ENCODE measurements at regions not wholly inside any gene's neighbourhood (a gene's known extent, or its start where the extent isn't known, plus 50 kb on each side); places are given as distances from the start of the nearest gene placed in this dataset.
"Not testable (repeated sequence)": the region's sequence is repeated elsewhere in the genome, so short reads cannot be mapped to it uniquely, and the experiment has no call there.

DNA sequence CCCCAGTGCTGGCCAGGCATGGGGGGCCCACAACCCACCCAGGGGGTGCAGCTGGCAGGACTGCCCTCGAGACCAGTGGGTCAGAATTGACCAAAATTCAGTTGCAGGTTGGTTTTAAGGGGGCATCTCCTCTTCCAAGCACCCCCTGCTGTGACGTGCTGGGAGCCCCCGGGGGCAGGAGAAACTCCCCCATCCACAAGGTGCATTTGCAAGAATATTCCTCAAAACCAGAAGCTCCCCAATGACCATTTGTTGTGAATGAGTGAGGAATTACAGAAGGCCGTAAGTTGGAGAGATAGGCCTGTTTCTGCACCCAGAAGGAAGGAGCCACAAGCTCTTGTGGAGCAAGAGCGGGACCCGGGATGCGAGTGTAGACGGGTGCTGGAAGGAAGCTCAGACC, 414.5 kb downstream of the BRD1 start:
- DNase-seq (ENCODE audit: low read depth) = no peak

DNA sequence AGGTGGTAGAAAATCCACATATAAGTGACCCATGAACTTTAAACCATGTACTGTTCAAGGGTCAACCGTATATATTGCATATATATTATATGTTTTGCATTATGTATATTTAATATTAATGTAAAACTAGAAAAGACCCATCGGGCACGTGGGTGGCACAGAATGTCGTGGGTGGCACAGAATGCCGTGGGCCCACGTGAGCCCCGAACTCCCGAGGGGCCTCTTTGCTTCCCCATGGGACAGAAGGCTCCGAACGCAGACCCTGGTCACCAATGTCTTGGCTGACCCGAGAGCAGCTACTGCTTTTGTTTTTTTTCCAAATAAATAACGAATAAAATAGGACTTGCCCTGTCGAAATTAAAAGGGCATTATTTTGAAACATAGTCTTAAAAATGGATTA, 415.4 kb downstream of the BRD1 start:
- DNase-seq (ENCODE audit: low read depth) = no peak

DNA sequence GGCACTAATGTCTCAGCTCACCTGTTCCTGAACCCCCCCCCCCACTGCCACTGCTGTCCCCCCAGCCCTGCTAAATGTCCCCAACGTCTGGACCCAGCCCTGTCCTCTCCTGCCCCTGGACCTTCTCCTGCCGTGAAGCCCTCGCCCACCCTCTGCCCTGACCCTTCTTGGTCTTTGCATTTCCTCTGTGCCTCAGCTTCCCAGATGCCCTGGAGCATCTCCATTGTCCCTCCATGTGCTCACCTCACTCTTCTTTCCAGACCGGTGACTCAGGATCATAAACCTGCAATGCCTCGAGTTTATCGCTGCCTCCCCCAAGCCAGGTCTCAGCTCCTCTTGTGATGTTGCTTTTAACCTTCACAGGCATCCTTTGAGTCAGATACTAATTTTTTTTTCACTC, 416.4 kb downstream of the BRD1 start:
- DNase-seq (ENCODE audit: low read depth) = no peak

DNA sequence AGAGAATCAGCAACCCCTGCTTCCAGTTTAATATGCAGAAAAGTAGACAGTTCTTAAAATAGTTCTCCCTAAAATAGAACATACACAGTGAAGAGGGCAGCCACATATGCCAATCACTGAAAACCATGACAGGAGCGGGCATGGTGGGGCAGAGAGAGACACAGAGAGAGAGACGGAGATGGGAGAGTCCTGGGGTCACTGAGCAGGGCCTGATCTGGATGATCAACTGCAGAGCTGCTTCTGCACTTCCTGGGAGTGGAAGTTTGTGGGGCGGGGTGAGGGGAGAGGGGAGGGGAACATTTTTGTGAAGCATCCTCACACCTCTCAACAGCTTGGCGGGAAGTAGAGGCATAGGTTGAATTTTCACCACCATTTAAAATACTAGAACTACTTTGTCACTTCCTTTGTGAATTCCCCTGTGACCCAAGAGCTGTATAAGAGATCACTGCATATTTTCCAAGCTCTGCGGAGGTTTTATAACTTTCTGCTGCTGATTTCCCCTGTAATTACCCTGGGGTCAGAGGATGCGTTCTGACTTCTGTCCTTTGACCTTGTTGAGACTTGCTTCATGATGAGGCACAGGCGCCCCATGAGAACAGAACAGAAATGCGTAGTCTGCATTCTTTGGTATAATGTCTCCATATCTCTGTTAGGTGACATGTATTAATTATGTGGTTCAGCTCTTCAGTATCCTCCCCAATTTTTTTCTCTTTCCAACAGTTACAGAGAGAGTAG, 419.4 kb downstream of the BRD1 start:
- no peak for DNase-seq (ENCODE audit: low read depth)

DNA sequence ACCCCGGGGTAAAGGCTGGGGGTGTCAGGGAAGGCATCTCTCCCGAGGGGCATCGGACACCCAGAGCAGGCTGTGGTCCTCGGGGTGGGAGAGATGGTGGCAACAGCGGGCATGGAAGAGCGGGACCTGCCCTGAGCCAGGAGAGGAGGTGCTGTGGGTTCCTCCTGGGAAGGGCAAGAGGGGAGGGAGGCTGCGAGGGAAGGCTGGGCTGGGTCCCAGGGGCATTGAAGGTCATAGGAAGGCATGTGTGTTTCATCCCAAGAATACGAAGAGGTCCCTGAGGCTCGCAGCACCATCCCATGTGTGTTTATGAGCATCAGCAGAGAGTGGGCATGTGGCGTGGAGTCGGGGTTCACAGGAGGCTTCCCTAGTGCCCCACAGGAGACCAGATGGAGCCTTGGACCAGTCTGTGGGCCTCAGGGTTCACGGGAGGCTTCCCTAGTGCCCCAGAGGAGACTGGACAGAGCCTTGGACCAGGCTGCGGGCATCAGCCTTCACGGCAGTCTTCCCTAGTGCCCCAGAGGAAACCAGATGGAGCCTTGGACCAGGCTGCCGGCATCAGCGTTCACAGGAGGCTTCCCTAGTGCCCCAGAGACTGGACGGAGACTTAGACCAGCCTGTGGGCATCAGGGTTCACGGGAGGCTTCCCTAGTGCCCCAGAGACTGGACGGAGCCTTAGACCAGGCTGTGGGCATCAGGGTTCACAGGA, 420.6 kb downstream of the BRD1 start:
- DNase-seq (ENCODE audit: low read depth) = no peak

DNA sequence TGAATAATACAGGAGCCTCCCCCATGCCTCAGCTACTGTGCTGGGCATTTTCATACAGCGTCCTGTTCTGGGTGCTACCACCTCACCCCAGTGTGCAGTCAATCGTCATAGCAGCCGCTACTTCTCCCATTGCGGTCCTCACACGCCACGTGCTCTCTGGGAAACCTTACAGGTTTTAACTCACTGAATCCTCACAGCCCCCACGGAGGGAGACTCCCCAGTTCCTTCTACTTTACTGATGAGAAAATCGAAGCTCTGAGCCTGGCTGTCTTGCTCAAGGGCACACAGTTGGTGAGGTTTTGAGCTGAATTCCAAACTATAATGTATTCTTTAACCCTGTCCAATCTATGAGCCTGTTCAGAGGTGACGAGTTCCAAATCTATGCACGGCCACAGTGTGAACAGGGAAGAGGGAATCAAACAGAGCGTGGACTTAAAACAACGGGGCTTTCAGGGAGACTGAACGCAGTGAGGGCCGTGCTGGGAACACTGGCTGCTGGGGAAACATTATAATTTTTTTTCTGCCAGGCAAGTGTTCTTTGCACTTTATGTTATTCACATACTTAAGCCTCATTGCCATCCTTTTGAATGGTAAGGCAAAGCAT, 421.5 kb downstream of the BRD1 start:
- no peak for DNase-seq (ENCODE audit: low read depth)

DNA sequence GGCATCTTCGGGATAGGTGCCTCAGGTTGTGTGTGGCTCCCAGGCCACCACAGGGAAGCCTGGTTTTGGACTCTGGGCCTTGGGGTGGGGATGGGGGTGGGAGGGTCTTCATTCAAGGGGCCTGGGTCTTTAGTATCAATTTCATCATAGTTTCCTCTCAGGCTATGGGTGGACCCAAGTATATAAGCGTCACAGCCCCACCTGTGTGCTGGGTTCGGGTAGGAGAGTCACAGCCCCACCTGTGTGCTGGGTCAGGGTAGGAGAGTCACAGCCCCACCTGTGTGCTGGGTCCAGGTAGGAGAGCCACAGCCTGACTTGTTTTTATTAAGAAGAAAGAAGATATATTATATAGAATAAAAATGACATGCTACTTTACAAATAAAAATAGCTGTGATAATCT, 422.1 kb downstream of the BRD1 start:
- DNase-seq (ENCODE audit: low read depth) = no peak

DNA sequence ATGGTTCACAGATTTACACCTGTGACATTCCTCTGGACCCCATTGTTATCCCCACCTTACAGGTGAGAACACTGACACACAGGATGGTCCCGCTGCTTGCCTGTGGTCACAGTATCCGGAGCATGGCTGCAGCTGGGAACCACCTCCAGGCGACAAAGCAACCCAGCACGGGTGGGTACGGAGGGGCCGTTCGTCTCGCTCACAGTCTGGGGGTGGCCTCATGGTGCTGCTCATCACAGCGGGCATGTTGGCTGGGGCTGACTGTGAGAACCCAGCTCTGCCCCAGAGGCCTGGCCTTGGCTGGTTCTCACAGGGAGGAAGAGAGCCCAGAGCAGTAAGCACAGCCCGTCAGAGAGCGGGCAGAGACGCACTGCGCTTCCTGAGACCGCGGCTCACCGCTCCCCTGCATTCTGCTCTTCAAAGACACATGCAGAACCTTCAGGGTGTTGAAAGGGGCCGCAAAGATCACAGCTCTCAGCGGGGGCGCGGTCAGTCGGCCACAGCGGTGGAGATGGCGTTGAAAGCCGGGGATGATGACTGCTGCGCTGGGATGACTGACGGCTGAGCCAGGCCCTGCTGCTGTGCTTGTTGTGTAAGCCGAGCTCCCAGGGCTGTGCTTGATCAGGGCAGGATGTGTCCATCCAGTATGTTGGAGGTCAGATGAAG, 423.0 kb downstream of the BRD1 start:
- DNase-seq (ENCODE audit: low read depth) = no peak

DNA sequence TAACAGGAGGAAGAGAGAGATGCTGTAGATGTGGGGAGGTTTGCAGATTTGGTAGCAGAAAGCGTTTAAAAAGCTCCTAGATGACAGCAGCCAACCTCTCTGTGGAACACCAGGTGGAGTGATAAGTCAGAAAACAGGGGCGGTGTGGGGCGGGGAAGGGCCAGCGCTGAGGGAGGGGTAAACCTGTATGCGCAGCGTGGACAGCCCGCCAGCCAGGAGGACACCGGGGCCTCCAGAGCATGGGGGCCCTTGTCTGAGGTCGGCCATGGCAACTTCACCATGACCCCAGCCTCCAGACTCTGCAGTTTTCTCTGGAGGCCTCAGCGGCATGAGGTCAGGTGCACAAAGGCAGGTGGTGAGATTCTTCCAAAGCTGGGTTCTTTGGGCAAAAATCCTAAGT, 423.7 kb downstream of the BRD1 start:
- no peak for DNase-seq (ENCODE audit: low read depth)

DNA sequence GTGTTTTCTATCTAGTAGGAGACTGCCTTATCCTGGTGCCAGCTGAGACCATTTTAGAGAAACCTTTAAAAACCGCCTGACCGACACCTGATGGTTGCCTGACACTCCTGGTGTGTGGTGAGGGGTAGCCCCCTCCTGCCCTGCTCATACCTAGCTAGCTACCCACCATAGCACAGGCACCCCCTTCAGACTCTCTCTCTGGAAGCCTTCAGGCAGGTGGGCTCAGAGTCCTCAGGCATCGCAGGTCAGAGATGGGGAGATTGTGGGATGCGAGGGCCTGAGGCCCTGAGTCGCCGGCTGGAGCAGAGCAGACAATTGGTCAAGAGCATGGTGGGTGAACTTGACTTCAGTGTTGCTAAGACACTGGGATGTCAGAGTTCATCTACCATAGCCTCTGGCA, 424.6 kb downstream of the BRD1 start:
- DNase-seq (ENCODE audit: low read depth) = no peak

DNA sequence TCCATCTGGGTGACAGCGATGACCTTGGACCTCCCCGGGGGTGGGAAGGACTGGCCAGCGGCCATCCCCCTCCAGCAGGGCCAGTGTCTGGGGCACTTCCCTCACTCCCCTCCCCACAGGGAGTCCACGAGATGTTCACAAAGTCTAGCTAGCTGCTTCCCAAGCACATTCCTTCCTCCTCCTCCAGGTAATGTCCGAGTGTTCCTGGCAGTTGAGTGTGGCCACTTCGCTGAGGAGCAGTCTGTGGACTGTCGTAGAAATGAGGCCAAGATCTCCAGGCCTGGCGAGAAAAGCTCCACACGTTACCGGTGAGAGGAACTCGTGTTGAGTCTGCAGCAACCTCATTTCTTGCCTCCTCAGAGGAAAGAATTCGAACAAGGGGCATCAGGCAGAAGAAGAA, 425.5 kb downstream of the BRD1 start:
- no peak for DNase-seq (ENCODE audit: low read depth)

DNA sequence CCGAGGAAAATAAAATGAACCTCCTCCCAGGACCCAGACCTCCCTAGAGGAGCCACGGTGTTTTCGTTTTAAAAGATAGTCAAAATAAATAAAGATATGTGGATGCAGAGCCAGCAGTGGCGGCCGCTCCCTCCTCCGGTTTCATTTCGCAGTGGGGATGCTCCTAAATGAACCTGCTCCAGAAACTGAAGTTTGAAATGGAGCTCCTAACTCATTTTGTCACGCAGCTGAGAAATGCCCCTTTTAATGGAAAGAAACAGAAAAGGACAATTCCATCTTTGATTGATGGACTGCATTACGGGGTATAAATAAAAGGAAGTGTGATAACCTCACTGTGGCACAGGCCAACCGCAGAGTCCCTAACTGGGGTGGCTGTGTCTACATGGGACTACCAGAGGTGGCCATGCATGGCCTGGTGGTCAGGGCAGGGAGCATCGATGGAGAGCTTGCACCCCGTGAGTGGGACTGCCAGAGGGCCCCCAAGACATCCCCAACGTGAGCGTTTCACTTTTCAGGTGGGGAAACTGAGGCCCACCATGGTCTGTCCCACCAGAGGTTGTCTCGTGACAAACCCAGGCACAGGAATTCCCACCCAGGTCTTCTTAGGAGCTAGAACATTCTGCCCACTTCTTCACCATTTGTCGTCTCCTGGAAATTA, 426.6 kb downstream of the BRD1 start:
- no peak for DNase-seq (ENCODE audit: low read depth)

DNA sequence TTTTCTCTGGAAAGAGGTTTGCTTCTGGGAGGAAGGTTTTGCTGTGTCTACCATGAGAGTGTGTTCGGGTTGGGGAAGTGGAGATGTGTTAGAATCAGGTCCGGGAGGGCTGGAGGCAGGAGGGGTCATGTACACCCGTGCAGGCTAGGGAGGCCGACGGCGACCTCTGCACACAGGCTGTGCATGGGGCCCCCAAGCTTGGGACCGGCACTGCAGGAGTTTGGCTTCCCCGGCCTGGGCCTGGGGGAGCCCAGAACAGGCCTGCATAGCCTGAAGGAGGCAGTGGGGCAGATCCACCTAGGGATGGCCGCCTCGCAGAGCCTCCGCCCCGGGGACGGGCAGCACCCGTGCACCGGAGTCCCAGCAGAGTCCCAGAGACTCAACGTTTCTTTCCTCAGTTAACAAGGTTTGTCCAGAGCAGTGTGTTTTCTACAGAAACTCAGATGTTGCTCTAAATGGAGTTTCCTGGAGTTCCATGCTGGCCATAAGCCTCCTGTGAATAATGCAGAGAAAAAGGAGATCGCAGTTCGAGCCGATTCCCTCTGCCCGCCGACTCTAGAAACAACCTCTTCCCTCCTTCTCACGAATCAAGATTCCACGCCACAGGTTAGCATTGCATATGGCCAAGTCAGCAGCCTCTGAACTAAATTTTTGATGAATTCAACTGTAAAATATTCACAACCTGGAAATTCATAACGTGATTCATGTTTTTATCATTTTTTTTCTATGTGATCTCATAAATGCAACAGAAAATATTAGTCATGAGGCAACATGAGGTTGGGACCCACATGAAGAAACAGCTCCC, 427.3 kb downstream of the BRD1 start:
- no peak for DNase-seq (ENCODE audit: low read depth)

DNA sequence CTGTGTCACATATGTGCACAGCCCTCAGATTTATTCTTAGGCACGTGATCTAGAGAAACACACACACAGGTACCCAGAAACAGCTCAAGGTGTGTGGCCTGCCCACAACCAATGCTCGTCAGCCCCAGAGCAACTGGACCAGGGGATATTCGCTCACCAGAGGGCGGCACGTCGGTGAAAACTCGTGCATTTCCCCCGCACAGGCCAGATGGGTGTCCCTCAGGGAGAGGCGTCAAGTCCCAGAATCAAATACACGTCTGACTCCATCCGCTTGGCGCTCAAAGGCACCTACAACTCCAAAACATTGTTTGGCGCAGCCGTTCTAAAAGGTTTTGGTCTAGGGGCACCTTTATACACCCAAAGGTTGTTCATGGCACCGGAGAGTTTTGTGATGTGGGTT, 429.0 kb downstream of the BRD1 start:
- DNase-seq (ENCODE audit: low read depth) = no peak

DNA sequence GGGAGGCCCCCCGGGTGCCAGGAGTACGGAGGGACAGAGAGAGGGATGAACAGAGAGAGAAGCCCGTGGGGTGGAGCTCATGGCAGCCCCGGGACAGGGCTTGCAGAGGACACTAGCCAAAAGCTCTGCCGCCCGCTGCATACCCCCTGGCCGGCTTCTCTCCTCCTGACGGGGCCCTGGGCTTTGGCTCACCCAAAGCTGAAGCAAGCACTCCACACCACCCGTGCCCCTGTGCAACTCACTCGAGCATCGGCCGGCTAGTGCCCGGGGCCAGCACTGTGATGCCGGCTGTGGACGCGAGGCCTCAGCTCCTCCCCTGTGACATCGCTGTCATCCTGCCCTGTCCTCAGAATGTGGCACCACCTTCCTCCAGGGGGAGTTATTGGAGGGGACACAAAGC, 429.6 kb downstream of the BRD1 start:
- no peak for DNase-seq (ENCODE audit: low read depth)

DNA sequence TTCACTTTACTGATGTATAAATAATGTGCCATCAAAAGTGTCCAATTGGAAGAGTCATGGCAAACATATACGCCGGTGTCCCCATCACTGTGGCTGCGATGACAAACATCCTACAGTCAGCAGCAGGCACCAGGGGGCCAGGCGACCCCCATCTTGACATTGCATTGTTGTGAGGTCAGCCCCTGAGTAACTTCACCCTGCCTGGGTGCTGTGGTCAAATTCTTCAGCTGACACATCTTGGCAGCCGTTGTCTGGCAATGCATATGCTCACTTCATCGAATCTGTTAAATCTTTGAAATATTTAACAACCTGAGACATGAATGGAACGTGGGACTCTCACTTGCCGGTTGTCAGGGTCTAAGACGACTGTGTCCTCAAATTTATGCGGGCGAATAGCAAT, 430.9 kb downstream of the BRD1 start:
- no peak for DNase-seq (ENCODE audit: low read depth)

DNA sequence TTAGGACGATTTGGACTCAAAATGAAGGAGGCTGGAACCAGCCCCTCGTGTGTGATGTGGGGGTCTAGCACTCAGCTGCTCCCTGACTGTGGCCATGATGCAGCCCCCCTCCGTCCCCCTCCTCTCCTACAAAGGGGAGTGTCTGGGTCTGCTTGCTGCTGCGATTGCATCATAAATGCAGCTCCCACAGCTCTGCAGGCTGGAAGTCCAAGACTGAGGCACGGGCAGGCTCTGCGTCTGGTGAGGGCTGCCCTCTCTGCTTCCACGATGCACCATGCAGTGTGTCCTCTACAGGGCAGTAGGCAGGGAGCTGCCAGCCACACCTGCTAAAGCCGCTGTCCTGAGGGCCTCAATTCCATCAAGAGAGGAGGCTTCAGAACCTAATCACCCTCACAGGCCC, 432.1 kb downstream of the BRD1 start:
- DNase-seq (ENCODE audit: low read depth) = no peak

DNA sequence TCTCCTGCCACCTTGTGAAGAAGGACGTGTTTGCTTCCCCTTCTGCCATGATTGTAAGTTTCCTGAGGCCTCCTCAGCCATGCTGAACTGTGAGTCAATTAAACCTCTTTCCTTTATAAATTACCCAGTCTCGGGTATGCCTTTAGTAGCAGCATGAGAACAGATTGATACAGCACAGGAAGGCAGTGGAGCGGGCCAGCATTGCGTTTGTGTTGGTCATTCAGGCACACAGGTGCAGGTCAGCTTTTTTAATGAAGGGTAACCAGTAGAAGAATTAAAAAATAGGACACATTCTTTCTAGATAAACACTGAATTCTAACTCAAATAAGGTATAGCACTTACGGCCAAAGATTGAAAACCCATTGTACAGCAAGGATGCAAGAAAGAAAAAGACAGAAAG, 432.6 kb downstream of the BRD1 start:
- not testable (repeated sequence) for DNase-seq (ENCODE audit: low read depth)

DNA sequence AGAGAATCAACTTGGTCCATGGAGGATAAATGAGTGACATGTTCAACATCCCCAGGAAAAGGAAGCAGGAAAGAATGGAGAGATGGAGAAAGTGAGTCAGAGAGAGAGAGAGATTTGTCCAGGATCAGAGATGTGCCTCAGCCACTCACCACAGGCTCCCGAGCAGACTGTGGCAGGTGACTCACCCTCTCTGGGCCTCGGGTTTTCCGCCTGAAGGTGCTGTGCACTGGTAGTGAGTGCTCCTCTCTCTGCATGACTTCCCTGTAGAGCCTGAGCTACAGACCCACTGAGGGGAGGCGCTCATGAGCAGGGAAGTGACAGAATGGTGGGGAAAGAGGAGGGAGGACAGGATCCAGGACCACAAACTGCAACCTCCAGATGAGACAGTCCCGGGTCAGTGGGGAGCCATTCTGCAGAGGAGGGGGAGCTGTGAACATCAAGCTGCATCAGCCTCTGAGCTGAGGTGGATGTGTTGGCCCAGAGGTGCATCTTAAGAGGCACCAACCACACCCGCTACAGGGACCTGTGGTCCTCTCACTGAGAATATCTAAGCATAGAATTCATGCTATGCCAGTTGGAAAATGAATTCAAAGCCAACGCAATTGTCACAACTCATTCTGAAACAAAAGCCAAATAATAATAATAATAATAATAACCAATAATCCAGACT, 433.4 kb downstream of the BRD1 start:
- no peak for DNase-seq (ENCODE audit: low read depth)

DNA sequence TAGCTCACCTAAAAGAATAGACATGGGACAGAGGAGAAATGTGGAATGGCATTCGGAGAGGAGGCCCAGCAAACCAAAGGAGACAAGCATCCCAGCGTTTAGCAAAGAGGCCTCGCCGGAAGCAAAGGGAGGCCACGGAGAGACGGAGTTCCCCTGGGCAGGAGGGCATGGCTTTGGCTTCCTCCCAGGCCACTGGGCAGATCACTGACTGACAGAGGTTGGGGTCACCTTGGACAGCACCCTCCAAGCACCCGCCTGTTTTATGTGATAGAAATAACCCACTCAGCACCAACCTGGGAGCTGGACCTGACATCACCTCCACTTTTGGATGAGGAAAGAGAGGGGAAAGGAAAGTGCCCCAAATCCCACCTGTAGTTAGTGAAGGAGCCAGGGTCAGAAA, 434.1 kb downstream of the BRD1 start:
- DNase-seq (ENCODE audit: low read depth) = no peak

All from stimulated activated CD8-positive, alpha-beta memory T cell treated with anti-CD3 and anti-CD28 coated beads, Interleukin-12 subunit alpha, Interleukin-12 subunit beta, amount 100 ng/mL, for 4 hours (primary cell).